ENCODE measurements at regions not wholly inside any gene's neighbourhood (a gene's known extent, or its start where the extent isn't known, plus 50 kb on each side); places are given as distances from the start of the nearest gene placed in this dataset.
"Not testable (repeated sequence)": the region's sequence is repeated elsewhere in the genome, so short reads cannot be mapped to it uniquely, and the experiment has no call there.

- no peak for DNase-seq (ENCODE audit: low read depth in 2 of 2)
These were observed 437.7 kb upstream of the FRG1 start for GRCh38 chr4:189502841-189503435.

GRCh38 chr4:189504220-189504619, 436.5 kb upstream of the FRG1 start:
- no peak for DNase-seq (ENCODE audit: low read depth in 2 of 2)

- DNase-seq (ENCODE audit: low read depth in 2 of 2), result no peak
These were observed 435.3 kb upstream of the FRG1 start for GRCh38 chr4:189505380-189505779.

DNA sequence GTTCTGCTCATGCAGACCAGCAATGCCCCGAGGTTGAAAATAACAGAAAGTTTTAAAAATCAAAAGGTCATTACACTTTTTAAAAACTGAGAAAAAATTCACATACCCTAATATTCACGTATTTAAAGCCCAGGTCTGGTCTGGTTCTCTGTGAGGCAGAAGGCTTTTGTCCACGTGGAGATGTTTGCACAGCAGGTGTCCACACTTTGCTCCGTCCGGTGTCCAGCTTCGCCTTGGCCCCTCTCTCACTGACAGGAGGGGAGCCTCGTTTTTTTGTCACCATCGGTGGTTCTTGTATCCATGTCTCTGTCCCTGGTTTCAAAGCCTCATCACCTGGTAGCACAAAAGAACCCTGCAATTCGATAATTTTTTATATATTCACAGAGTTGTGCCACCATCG, 434.6 kb upstream of the FRG1 start:
- no peak for DNase-seq (ENCODE audit: low read depth in 2 of 2)

GRCh38 chr4:189507060-189507459, 433.6 kb upstream of the FRG1 start:
- no peak for DNase-seq (ENCODE audit: low read depth in 2 of 2)

GRCh38 chr4:189510601-189511000, 430.1 kb upstream of the FRG1 start:
- no peak for DNase-seq (ENCODE audit: low read depth in 2 of 2)

DNA sequence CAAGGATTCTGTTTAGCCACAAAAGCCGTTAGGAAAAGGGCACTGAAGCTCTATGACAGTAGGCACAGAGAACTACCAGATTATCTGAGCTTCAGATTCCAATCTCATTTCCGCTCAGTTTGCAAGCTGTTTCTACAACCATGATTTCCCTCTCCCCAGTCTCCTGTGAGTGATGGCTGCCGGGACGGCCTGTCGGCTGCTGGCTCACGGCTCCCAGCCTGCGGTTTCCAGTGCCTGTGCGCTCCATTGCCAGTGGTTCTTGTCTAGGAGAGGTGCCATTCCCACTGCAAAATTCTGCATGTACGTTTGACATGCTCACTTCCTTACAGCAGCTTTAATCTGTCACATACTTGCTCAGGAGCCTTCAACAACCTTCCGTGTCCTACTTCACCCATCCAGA, 429.1 kb upstream of the FRG1 start:
- no peak for DNase-seq (ENCODE audit: low read depth in 2 of 2)

GRCh38 chr4:189513421-189513820, 427.3 kb upstream of the FRG1 start:
- no peak for DNase-seq (ENCODE audit: low read depth in 2 of 2)

DNA sequence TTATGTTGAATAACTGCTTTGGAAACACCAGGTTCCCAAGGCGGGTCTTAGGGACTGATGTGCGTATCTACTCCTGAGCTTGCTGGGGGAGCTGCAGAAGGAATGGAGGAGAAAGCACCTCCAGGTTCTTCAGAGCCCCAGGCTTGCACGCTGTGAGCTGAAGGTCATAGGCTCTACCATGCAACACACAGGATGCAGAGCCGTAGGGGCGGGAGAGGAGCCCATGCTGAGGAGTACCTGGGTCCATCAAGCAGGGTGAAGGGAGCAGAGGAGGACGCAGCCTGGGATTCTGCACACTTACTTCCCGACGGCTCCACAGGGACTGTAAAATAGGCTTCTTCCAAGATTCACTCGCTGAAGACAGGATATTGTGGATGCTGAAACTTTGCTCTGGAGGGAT, 426.5 kb upstream of the FRG1 start:
- DNase-seq (ENCODE audit: low read depth in 2 of 2), result no peak

DNA sequence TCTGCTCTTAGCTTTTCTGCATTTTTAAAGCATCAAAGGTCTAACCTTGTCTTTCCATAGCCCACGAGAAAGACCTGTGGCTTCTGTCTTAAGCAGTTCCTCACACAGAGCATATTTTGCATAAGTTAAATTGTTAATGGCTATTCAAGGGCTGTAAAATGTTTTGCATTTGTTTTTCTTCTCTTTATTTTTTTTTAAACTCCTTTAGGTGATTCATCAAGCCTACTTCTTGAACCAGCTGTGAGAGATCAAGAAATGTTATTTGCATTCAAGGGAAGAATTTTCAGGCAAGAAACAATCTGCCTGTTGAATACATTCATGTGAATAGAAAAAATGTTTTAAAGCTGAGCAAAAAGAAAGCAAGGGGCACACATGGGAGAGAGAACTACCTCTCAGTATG, 423.8 kb upstream of the FRG1 start:
- DNase-seq (ENCODE audit: low read depth in 2 of 2), result no peak

DNA sequence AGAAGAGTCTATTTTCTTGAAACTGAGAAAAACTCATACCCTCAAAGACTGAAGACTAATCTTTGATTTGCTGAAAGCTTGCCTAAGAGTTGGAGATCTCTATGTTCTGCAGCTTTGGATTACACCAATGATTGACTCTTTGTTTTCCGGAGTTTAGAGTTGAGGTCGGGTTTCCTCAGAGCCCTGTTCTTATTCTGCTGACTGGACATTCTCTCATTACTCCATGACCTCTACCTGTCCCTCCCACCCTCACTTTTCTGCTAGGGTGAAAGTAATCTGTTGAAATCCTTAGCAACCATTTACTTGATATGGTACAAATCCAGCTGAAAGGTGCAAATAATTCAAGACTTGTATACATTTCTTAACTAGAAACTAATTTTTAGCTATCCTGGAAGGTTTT, 421.5 kb upstream of the FRG1 start:
- DNase-seq (ENCODE audit: low read depth in 2 of 2), result no peak

DNA sequence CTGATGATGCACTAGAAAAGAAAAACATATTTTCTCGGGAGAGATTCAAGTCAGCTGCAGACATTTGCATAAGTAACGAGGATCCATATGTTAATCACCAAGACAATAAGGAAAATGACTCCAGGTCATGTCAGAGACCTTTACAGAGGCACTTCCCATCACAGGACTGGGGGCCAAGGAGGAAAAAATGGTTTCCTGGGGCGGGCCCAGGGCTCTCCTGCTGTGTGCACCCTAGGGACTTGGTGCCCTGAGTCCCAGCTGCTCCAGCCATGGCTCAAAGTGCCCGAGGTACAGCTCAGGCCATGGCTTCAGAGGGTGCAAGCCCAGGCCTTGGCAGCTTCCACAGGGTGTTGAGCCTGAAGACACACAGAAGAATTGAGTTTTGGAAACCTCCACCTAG, 415.4 kb upstream of the FRG1 start:
- no peak for DNase-seq (ENCODE audit: low read depth in 2 of 2)

GRCh38 chr4:189530848-189531247, 409.8 kb upstream of the FRG1 start:
- no peak for DNase-seq (ENCODE audit: low read depth in 2 of 2)

GRCh38 chr4:189533603-189534002, 407.1 kb upstream of the FRG1 start:
- DNase-seq (ENCODE audit: low read depth in 2 of 2), result no peak

DNA sequence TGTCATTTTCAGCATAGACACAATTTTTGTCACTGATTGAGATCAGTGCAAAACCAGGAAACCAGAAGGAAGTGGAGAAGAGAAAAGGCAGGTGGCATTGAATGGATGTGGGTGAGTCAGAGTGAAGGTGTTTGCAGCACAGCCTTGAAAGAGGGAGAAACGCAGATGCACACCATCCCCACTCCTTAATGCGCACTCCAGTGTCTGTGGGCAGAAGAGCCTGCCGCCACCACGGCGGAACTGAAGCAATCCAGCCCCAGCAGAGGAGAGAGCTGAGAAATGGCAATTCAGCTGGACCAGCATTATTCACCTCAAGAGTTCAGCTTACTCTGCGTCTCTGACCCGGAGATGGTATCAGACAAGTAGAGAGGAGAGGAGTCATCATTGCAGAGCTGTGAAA, 393.1 kb upstream of the FRG1 start:
- no peak for DNase-seq (ENCODE audit: low read depth in 2 of 2)

GRCh38 chr4:189548484-189549125, 392.1 kb upstream of the FRG1 start:
- no peak for DNase-seq (ENCODE audit: low read depth in 2 of 2)

DNA sequence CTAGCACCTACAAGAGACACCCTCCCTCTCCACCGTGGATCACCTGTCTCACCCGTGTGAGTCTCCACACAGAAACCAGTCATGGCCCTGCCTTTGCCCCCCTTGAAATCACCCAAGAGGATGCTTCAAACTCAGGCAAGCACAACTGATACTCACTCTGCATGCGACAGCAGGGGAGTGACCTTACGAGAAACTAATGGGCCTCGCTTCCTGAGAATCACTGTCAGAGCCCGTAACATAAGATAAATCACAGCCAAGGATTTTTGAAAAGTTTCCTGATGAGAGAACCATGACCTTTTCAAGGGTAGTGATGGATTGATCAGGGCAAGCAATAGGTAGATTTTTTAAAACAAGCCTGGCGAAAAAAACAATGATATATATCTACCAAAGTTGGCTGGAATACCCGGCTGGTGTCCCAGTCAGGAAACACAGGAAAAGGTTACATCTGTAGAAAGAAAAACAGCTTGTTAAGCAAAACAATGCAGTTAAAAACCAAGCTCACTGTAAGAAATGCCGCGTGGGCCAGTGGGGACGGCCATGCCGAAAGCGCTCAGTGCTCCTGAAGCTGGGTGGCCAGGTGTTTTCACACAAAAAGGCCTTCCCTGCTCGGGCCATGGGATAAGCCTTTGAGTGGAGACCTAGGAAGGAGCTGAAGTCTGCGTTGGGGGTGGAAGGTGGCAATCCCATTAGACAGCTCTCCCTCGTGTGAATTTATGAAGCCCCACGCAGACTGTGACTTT, 388.6 kb upstream of the FRG1 start:
- DNase-seq (ENCODE audit: low read depth in 2 of 2), result not testable (repeated sequence)

DNA sequence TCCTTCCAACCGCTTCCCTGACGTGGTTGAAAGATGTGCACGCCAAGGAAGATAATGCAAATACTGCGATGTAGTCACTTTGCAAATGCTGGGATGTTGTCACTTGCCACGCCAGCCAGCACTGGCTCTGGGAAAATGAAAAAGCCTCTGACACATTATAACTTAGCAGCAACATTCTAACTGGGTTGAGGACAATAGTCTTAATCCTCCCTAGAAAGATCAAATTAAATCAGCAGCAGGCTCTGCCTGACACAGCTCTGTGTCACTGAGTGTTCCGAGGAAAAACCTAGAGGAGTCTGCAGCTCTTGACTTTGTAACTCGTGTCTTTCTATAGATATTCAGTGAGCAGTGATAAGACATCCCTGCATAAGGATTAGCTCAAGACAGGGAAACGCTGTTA, 380.1 kb upstream of the FRG1 start:
- DNase-seq (ENCODE audit: low read depth in 2 of 2), result not testable (repeated sequence)

DNA sequence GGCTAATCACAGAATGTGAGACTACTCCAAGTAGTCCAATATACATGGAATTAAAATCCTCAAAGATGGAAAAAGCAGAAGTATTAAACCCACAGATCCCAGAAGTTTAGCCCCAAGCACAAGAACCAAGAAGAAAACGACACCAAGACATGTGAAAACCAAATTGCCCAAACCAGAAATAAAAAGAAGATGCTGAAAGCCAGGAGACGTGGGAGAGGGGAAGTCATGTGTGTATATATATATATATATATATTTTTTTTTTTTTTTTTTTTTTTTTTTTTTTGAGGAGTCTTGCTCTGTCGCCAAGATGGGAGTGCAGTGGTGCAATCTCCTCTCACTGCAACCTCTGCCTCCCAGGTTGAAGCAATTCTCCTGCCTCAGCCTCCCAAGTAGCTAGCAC, 376.9 kb upstream of the FRG1 start:
- DNase-seq (ENCODE audit: low read depth in 2 of 2), result not testable (repeated sequence)

GRCh38 chr4:189566271-189566670, 374.4 kb upstream of the FRG1 start:
- not testable (repeated sequence) for DNase-seq (ENCODE audit: low read depth in 2 of 2)

- DNase-seq (ENCODE audit: low read depth in 2 of 2), result not testable (repeated sequence)
These were observed 373.8 kb upstream of the FRG1 start for GRCh38 chr4:189566900-189567299.

DNA sequence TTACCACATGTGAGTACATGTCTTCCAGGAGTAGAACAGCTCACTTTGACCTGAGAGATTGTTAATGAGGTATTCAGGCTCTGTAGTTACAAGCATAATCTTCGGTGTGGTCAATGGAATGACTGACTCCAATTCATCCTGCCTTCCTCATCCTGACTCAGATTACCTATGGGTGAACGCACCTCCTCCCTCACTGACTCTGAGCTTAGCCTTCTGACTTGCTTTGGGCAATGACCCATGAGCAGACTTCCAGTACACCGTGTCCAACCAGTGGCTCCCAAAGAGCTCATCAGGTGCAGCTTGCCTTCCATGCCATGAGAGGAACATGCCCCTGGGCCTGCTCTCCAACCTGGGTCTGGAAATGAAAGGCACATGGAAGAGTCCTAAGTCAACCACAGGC, 361.0 kb upstream of the FRG1 start:
- not testable (repeated sequence) for DNase-seq (ENCODE audit: low read depth in 2 of 2)

All from activated CD4-positive, alpha-beta T cell treated with anti-CD3 and anti-CD28 coated beads for 24 hours (primary cell).